A673 (cell line): ENCODE measurements at regions not wholly inside any gene's neighbourhood (a gene's known extent, or its start where the extent isn't known, plus 50 kb on each side); places are given as distances from the start of the nearest gene placed in this dataset.

Experiments
- EZH2 ChIP-seq: fragments of 200-600 bp; sonication (generic); IDR thresholded peaks from 2 replicates; pipeline ENCODE4 v1.6.1; 2017; ENCODE audit warnings: borderline replicate concordance, low read depth, mild to moderate bottlenecking, mixed read lengths, antibody characterized with exemption, low read length; ENCODE audit not compliant: poor library complexity, severe bottlenecking
- TF ChIP-seq, protein P1 (sequence below): fragments of 300-800, 200-600 bp; sonication (generic); conservative IDR thresholded peaks from 2 replicates; pipeline ENCODE4 v1.5.1; 2017; ENCODE audit warnings: low read depth, mild to moderate bottlenecking, antibody characterized with exemption, low read length, moderate library complexity, mixed read lengths

DNA sequence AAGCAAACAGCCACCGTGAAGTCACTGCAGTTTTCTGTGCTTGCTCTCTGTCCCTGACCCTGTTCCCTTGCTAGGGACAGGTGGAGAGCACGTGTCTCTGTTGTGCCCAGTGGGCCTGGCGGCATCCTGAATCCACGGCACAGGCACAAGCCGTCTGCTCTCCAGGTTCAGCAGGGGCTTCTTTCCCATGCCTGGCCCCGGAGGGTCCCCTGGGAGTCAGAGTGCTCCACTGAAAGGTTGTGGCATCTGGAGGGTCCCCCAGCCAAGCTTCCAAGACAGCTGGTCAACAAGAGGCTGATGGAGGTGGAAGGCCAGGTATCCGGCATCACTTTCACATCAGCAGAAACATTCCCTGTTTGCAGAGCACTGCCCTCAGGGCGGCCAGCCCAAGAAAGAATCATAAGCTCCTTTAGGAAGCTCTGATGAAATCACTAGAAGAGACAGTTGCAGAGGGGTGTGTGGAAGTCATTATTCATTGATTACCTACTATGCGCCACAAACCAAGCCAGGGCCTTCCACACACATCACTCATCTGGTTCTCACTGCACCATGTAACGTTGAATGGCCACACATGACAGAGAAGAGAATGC is 346.4 kb upstream of the B3GAT1 start:
- TF ChIP-seq, protein P1, sequence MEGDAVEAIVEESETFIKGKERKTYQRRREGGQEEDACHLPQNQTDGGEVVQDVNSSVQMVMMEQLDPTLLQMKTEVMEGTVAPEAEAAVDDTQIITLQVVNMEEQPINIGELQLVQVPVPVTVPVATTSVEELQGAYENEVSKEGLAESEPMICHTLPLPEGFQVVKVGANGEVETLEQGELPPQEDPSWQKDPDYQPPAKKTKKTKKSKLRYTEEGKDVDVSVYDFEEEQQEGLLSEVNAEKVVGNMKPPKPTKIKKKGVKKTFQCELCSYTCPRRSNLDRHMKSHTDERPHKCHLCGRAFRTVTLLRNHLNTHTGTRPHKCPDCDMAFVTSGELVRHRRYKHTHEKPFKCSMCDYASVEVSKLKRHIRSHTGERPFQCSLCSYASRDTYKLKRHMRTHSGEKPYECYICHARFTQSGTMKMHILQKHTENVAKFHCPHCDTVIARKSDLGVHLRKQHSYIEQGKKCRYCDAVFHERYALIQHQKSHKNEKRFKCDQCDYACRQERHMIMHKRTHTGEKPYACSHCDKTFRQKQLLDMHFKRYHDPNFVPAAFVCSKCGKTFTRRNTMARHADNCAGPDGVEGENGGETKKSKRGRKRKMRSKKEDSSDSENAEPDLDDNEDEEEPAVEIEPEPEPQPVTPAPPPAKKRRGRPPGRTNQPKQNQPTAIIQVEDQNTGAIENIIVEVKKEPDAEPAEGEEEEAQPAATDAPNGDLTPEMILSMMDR = no peak
- TF ChIP-seq EZH2 = no peak
